ENCODE measurements at regions not wholly inside any gene's neighbourhood (a gene's known extent, or its start where the extent isn't known, plus 50 kb on each side); places are given as distances from the start of the nearest gene placed in this dataset.

GRCh38 chr4:162245051-162245450, 81.3 kb upstream of the FSTL5 start (continued):
- TF ChIP-seq CTCF (conservative IDR thresholded peaks at IDR 0.05; ENCODE audit: low read depth in 2 of 2) (no peak), EZH2phosphoT487 (IDR thresholded peaks at IDR 0.05; ENCODE audit: unreplicated experiment) (no peak), POLR2AphosphoS5 (IDR thresholded peaks at IDR 0.05; ENCODE audit: low read depth) (no peak), STAT1 (IDR thresholded peaks at IDR 0.05; ENCODE audit: unreplicated experiment) (no peak), ZNF114 (CRISPR knock-in tag; IDR thresholded peaks at IDR 0.05) (no peak), REST (IDR thresholded peaks at IDR 0.05; ENCODE audit: unreplicated experiment) (no peak), ETS1 (IDR thresholded peaks at IDR 0.05) (no peak), NANOG (IDR thresholded peaks at IDR 0.05; ENCODE audit: borderline replicate concordance) (no peak), EZH2 (IDR thresholded peaks at IDR 0.05; ENCODE audit: low read depth, unreplicated experiment) (no peak), CREB1 (CRISPR knock-in tag; IDR thresholded peaks at IDR 0.05; ENCODE audit: low read depth) (no peak), JUNB (IDR thresholded peaks at IDR 0.05; ENCODE audit: unreplicated experiment) (no peak)

GRCh38 chr4:162241857-162242256, 78.1 kb upstream of the FSTL5 start:
- Histone ChIP-seq H3K4me1 (ENCODE audit: insufficient read depth) (no peaks in the 10 kb centered on the region), H3K79me2 (replicated peaks; ENCODE audit: insufficient read depth) (no peaks in the 10 kb centered on the region), H3K4me3 (no peak overlapping the region), H3F3A (replicated peaks; ENCODE audit: low read depth) (no peaks in the 10 kb centered on the region), H3K27me3 (ENCODE audit: insufficient read depth) (no peaks in the 10 kb centered on the region), H3K27ac (ENCODE audit: low read depth) (no peak overlapping the region), H3K36me3 (ENCODE audit: insufficient read depth) (no peaks in the 10 kb centered on the region), H2AFZ (no peak overlapping the region), H3K4me2 (no peak overlapping the region), H3K9me2 (ENCODE audit: insufficient read depth) (no peaks in the 10 kb centered on the region), H4K20me1 (replicated peaks; ENCODE audit: insufficient read depth) (no peaks in the 10 kb centered on the region)
- Mint-ChIP-seq H3K27me3 (ENCODE audit: insufficient read depth, low read depth, poor library complexity) (peaks cover 7% of the 10 kb centered on the region), H3K9me3 (no peaks in the 10 kb centered on the region; the same call in 2 of the 3 replicates), H3K27ac (no peak overlapping the region), H3K36me3 (ENCODE audit: low read depth) (no peaks in the 10 kb centered on the region), H3K4me1 (no peaks in the 10 kb centered on the region), H3K4me3 (no peak overlapping the region)
- DNase-seq (ENCODE audit: low spot score) = no peak
- no peak for ATAC-seq
- TF ChIP-seq ZNF331 (CRISPR knock-in tag; IDR thresholded peaks at IDR 0.05; ENCODE audit: low read depth) (no peak), ZNF114 (CRISPR knock-in tag; IDR thresholded peaks at IDR 0.05) (no peak), CTCF (conservative IDR thresholded peaks at IDR 0.05; ENCODE audit: low read depth in 2 of 2) (no peak)
